CD4-positive, alpha-beta T cell treated with Interleukin-4 for 1 hour (primary cell): ENCODE measurements at regions not wholly inside any gene's neighbourhood (a gene's known extent, or its start where the extent isn't known, plus 50 kb on each side); places are given as distances from the start of the nearest gene placed in this dataset.

Source experiments
- DNase-seq, 2 donors: peaks; one replicate each; pipeline ENCODE4 v3.0.0-alpha.2; 2020 to 2022

- no peak for DNase-seq
Measured at GRCh38 chr5:7955476-7955875, 86.5 kb downstream of the MTRR start.

GRCh38 chr5:7957329-7957728 is 88.4 kb downstream of the MTRR start:
- no peak for DNase-seq

DNA sequence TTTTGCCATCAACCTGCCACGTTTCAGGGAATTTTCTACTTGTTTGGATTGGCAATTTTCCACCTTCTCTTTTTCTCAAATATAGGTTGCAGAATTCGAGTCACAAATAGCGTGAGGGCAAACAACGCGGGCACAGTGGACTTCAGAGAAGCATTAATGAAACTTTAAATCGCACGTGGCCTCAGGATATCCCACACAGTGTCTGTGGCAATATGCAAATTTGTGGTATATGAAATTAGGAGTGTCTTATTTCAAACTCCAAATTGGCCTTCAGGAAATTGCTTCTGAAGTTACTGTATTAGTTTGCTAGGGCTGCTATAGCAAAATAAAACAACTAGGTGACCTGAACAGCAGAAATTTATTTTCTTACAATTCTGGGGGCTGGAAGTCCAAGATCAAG is 91.2 kb downstream of the MTRR start:
- DNase-seq, result no peak

DNA sequence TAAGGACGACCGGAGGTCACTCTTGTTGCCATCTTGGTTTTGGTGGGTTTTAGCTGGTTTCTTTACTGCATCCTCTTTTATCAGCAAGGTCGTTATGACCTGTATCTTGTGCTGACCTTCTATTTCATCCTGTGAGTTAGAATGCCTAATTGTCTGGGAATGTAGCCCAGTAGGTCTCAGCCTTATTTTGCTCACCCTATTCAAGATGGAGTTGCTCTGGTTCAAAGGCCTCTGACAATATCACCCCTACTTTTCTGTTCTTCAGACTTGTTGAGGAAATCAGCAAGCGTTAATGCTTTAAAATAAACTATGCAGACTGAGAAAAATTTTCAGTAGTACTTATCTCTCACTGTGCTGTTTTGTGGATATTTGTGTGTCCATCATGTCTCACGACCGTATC is 92.6 kb downstream of the MTRR start:
- no peak for DNase-seq

DNA sequence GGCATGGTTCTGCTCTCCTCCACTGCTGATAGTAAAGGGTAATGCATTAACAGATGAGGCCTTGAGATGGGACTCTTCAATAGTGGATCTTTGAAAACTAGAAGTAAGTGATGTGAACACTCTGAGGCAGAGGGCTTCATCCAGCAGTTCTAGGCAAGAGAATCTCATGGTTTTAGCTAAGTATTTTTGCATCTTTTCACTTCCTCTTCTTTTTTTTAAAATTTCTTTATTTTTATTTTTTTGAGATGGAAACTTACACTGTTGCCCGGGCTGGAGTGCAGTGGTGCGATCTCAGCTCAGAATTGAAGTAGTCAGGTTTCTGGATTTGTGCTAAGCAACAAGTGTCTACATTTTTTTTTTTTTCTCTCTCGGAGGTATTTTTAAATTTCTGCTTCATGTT is 101.9 kb downstream of the MTRR start:
- DNase-seq, result no peak

DNA sequence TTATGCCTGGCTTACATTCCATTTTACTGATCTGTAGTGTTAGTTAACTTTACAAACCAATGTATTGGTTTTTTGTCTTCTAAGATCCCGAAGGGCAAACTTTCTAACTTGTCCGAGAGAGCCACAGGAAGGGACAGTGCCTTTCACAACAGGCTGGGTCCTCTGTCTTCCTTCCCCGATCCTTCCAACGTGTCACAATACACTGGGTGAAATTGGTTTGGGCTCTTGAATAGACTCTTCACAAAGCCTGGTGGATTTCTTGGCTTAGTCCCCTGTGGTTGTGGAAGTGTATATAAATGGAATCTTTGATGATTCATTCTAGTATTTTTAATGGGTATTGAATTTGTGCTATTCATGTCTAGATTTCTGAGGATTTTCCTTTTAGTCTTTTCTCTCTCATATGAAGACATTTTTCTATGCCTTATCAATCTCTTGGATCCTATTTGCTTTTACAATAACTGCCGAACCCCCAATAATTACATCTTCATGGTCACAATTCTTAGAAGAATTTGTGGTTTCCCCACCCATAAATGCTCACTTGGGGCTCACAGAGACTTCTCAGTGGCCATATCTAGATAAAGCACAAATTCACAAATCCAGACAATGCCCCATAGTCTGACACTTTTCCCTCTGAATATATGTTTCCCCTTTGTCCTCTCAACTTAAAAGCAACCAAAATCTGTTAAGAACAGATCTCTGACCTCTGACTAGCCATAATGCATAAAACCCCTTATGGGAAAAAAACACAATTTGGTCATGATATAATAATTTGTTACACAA is 107.7 kb downstream of the MTRR start:
- no peak for DNase-seq

DNA sequence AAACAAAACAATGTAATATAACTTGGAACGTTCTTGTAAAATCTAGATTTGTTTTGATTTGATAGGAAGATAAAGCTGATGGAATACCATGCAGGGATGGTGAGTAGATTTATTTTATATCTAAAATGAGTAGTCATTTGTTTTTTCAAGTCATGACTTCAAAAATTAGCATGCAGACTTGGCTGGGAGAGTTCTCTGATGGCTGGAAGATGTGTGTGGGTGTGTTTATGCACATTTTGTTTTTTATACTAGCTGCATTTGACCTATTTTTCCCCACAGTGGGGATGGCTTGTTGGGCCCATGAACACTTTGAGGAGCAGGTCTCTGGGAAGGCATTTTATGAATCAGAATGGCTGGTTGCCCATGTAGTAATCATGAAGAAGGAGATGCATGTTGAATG is 109.2 kb downstream of the MTRR start:
- no peak for DNase-seq

DNA sequence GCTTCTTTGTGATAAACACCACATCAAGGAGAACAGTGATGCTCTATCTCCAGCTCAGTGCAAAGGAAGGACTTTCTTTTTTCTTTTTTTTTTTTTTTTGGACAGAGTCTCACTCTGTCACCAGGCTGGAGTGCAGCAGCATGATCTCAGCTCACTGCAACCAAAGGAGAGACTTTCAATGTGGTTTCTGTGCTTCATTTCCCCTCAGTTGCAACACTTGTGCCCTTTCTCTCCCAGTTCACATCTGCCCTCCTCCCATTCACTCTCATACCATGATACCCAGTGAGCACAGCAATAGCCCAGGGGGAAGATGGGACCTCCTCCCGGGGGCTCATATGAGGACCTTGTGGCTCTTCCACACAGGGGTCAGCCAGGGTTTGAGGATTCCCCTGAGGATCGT is 110.0 kb downstream of the MTRR start:
- DNase-seq, result no peak

- DNase-seq, result no peak
Measured at GRCh38 chr5:7980881-7981280, 111.9 kb downstream of the MTRR start.

DNA sequence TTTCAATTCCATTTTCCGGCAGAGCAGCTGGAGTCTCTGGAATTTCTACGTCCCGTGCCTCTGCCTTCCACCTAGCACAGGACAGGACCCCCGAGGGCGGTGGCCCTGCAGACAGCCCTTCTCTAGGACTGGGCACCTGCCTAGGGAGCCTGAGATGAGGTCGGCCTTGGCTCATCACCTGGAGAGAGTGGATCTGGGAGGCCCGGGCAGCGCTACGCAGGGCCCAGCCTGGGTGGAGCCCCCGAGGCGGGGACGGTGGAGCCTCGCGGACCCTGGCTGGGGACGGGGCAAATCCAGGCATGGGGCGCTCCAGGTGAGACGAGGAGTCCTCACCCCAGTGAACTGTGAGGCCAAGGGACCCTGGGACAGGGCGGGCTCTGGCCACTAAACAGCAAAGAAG is 114.5 kb downstream of the MTRR start:
- no peak for DNase-seq

GRCh38 chr5:7991125-7991821 is 122.3 kb downstream of the MTRR start:
- DNase-seq, result no peak

DNA sequence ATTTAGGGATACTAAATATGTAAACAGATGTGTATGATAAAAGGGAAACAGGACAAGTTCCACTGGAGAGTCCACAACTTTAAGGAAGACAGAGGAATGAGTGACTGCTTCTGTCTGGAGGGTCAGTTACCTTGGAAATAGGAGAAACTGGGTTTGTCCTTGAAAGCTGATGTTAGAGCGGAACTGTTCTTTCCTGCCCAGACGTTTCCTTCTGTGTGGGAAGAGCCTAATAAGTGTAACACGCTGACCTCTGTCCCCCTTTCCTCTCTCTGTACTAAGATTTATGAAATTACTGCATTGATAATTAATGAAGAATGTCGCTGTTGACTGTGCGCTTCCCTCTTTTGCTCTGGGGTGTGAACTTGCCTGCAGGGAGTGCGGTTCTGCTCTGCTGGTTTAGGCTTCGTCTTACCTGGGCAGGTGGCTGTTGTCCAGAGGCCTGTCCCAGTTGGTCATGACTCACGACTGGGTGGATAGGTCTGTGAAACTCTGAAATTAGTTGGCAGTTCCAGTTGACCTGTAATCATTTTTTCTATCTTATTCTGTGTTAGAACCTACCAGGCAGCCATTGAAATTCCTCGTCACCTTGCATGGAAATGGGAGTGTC is 126.8 kb downstream of the MTRR start:
- DNase-seq, result no peak

- DNase-seq, result no peak
Measured at GRCh38 chr5:8005416-8005815, 136.5 kb downstream of the MTRR start.

DNA sequence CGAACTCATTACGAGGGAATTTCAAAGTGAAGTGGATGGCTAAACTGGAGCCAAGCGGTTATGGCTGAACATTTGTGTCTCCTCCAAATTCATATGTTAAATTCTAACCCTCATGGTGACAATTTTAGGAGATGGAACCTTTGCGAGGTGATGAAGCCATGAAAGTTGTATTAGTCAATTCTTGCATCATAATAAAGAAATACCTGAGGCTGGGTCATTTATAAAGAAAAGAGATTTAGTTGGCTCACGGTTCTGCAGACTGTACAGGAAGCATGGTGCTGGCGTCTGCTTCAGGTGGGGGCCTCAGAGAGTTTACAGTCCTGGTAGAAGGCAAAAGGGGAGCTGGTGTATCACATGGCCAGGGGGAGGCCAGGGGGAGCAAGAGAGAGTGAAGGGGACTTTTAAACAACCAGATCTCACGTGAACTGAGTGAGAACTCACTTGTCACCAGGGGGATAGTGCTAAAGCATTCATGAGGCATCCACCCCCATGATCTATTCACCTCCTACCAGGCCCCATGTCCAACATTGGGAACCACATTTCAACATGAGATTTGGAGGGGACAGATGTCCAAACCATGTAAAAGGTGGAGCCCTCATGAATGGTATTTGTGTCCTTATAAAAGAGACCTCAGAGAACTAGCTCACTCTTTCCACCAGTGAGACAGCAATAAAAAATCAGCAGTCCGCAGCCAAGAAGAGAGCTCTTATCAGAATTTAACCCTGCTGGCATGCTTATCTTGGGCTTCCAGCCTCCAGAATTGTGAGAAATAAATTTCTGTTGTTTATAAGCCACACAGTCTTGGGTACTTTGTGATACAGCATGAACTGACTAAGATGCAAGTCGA is 143.4 kb downstream of the MTRR start:
- no peak for DNase-seq

- no peak for DNase-seq
Measured at GRCh38 chr5:8013948-8014710, 145.2 kb downstream of the MTRR start.

GRCh38 chr5:8019719-8020218 is 150.8 kb downstream of the MTRR start:
- DNase-seq, result no peak

DNA sequence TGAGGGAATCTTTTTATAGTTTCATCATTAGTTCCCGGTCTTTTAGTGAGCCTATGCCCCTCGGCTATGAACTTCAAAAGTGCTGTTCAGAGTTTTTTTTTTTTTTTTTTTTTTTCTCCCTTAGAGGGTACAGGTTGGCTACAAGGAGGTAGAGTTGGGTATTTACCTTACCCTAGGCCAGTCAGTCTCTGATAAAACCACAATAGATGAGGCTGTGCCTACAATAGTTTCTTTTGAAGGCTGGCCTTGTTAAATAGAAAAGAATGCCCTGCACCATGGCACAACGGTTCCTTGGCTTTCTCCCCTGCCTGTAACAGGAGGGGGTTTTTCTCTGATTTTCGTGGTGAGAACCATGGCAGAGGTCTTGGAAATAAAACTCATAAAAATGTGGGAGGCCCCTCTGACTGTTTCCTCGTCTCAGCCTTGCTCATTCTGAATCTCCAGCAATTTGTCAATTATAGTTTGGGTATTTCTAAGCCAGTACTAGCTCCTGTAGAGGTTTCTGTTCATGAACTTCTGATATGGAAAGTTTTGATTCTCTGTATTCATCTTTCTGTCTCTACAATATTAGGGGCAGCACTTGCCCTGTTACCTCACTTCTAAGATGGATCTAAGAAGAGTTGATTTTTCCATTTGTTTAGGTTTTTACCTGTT is 152.0 kb downstream of the MTRR start:
- DNase-seq, result no peak

- DNase-seq, result no peak
Measured at GRCh38 chr5:8028243-8028642, 159.3 kb downstream of the MTRR start.

- DNase-seq, result no peak
Measured at GRCh38 chr5:8033261-8033660, 164.3 kb downstream of the MTRR start.

DNA sequence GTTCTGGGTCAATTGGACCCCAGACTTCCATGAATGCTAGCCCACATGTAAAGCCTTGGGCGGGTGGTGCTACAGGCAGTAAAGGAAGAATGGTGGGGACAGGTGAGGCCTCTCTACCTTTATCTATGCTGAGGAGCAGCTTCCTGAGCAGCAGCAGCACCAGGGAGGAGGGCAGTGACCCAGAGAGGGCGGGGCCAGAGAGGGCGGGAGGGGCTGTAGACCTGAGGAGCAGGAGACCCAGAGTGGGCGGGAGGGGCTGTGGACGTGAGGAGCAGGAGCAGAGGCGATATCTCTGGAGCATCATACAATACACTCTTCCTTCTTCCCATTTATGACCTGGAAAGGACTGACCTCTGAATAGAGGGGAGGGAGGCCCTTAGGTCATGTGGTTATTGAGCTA is 165.9 kb downstream of the MTRR start:
- DNase-seq, result no peak

DNA sequence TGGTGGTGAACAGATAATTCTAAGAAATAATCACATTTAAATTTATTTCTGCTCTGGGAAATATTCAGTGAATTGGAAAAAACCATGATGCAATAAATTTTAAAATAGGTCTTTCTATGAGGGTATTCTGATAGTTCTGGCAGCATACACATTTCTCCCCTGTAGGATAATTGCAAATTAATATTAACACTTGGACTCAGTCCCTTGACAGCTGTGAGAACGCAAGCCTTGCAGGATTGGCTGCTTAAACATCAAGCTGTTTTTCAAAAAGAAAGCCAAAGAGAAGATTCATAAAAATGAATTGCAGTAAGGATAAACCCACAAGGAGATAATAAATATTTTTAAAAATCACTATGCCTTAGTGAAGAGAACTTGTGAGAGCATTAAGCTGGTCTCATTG is 180.0 kb downstream of the MTRR start:
- DNase-seq, result no peak
